HG02759 (cell line): ENCODE measurements at regions not wholly inside any gene's neighbourhood (a gene's known extent, or its start where the extent isn't known, plus 50 kb on each side); places are given as distances from the start of the nearest gene placed in this dataset.
"Not testable (repeated sequence)": the region's sequence is repeated elsewhere in the genome, so short reads cannot be mapped to it uniquely, and the experiment has no call there.

Source experiments
- ATAC-seq: cut with Tn5 transposase; IDR thresholded peaks from one replicate; pipeline ENCODE4 v1.9.1; 2021; ENCODE audit warnings: mild to moderate bottlenecking, moderate library complexity; ENCODE audit not compliant: unreplicated experiment

GRCh38 chr2:136715146-136715545 is 50.2 kb upstream of the THSD7B start:
- ATAC-seq: no peak

GRCh38 chr2:136714452-136714951 is 50.8 kb upstream of the THSD7B start:
- ATAC-seq: no peak

- no peak for ATAC-seq
Measured at GRCh38 chr2:136713739-136714138, 51.6 kb upstream of the THSD7B start.

GRCh38 chr2:136705336-136705735 is 60.0 kb upstream of the THSD7B start:
- no peak for ATAC-seq

GRCh38 chr2:136703214-136703613 is 62.1 kb upstream of the THSD7B start:
- no peak for ATAC-seq

- no peak for ATAC-seq
Measured at GRCh38 chr2:136696438-136696837, 68.9 kb upstream of the THSD7B start.

GRCh38 chr2:136693966-136694365 is 71.4 kb upstream of the THSD7B start:
- no peak for ATAC-seq

- ATAC-seq: not testable (repeated sequence)
Measured at GRCh38 chr2:136680079-136680478, 85.3 kb upstream of the THSD7B start.

GRCh38 chr2:136665736-136666135 is 99.6 kb upstream of the THSD7B start:
- no peak for ATAC-seq

GRCh38 chr2:136664713-136665405 is 100.5 kb upstream of the THSD7B start:
- ATAC-seq: no peak

GRCh38 chr2:136658201-136658600 is 107.1 kb upstream of the THSD7B start:
- ATAC-seq: no peak

GRCh38 chr2:136653861-136654260 is 111.5 kb upstream of the THSD7B start:
- no peak for ATAC-seq

GRCh38 chr2:136651456-136652010 is 113.8 kb upstream of the THSD7B start:
- ATAC-seq: no peak

- ATAC-seq: no peak
Measured at GRCh38 chr2:136647039-136647438, 118.3 kb upstream of the THSD7B start.

- no peak for ATAC-seq
Measured at GRCh38 chr2:136645236-136645828, 120.0 kb upstream of the THSD7B start.

GRCh38 chr2:136639651-136640050 is 125.7 kb upstream of the THSD7B start:
- ATAC-seq: no peak

GRCh38 chr2:136638193-136638592 is 127.2 kb upstream of the THSD7B start:
- ATAC-seq: no peak

- ATAC-seq: no peak
Measured at GRCh38 chr2:136637402-136637801, 127.9 kb upstream of the THSD7B start.

- ATAC-seq: no peak
Measured at GRCh38 chr2:136628490-136628889, 136.9 kb upstream of the THSD7B start.

GRCh38 chr2:136613096-136613495 is 152.2 kb upstream of the THSD7B start:
- no peak for ATAC-seq

GRCh38 chr2:136612079-136612478 is 153.3 kb upstream of the THSD7B start:
- ATAC-seq: no peak

- no peak for ATAC-seq
Measured at GRCh38 chr2:136611451-136611850, 153.9 kb upstream of the THSD7B start.
